Mesendoderm (in vitro differentiated cells): ENCODE measurements at regions not wholly inside any gene's neighbourhood (a gene's known extent, or its start where the extent isn't known, plus 50 kb on each side); places are given as distances from the start of the nearest gene placed in this dataset.

Experiments used
- DNase-seq: peaks from one replicate; pipeline ENCODE4 v3.0.0; 2013
- H2AK5ac ChIP-seq: 2 replicates; pipeline ENCODE4 v1.6.1; 2013; ENCODE audit warnings: low read length, inconsistent platforms
- H2BK120ac ChIP-seq: 2 replicates; pipeline ENCODE4 v1.6.1; 2013; ENCODE audit warnings: low read depth, mild to moderate bottlenecking, low read length, moderate library complexity, mixed read lengths
- H2BK15ac ChIP-seq: replicated peaks from 2 replicates; pipeline ENCODE4 v1.6.1; 2013; ENCODE audit warnings: low read depth, mild to moderate bottlenecking, moderate library complexity
- H2BK5ac ChIP-seq: 2 replicates; pipeline ENCODE4 v1.6.1; 2013; ENCODE audit warnings: low read length, inconsistent platforms
- H3K18ac ChIP-seq: 2 replicates; pipeline ENCODE4 v1.6.1; 2013; ENCODE audit warnings: mild to moderate bottlenecking, low read length, mixed read lengths
- H3K23ac ChIP-seq: one replicate; pipeline ENCODE4 v1.6.1; 2013; ENCODE audit warnings: low read length
- H3K27ac ChIP-seq: 2 replicates; pipeline ENCODE4 v1.5.1; 2013; ENCODE audit warnings: low read depth, mild to moderate bottlenecking, inconsistent platforms, low read length, moderate library complexity
- H3K27me3 ChIP-seq: 2 replicates; pipeline ENCODE4 v1.6.1; 2013; ENCODE audit warnings: low read length, control low read depth, mild to moderate bottlenecking, inconsistent platforms; ENCODE audit not compliant: insufficient read depth, poor library complexity
- H3K36me3 ChIP-seq: 2 replicates; pipeline ENCODE4 v1.6.1; 2013; ENCODE audit warnings: low read length, inconsistent platforms; ENCODE audit not compliant: control insufficient read depth, insufficient read depth
- H3K4ac ChIP-seq: one replicate; pipeline ENCODE4 v1.6.1; 2013; ENCODE audit warnings: low read depth, mild to moderate bottlenecking, low read length, moderate library complexity
- H3K4me1 ChIP-seq: 2 replicates; pipeline ENCODE4 v1.6.1; 2013; ENCODE audit warnings: low read depth, low read length, inconsistent platforms; ENCODE audit not compliant: control insufficient read depth
- H3K4me2 ChIP-seq: 2 replicates; pipeline ENCODE4 v1.6.1; 2013; ENCODE audit warnings: low read length
- H3K4me3 ChIP-seq: 2 replicates; pipeline ENCODE4 v1.5.1; 2013; ENCODE audit warnings: mild to moderate bottlenecking, low read length
- H3K56ac ChIP-seq: one replicate; pipeline ENCODE4 v1.6.1; 2013; ENCODE audit warnings: low read length
- H3K79me1 ChIP-seq: 2 replicates; pipeline ENCODE4 v1.6.1; 2013; ENCODE audit warnings: low read length, inconsistent platforms
- H3K79me2 ChIP-seq: 2 replicates; pipeline ENCODE4 v1.6.1; 2013; ENCODE audit warnings: mild to moderate bottlenecking, low read length; ENCODE audit not compliant: control insufficient read depth, insufficient read depth
- H3K9ac ChIP-seq: 2 replicates; pipeline ENCODE4 v1.6.1; 2013; ENCODE audit warnings: low read length, inconsistent platforms
- H4K5ac ChIP-seq: one replicate; pipeline ENCODE4 v1.6.1; 2013; ENCODE audit warnings: low read length
- H4K8ac ChIP-seq: one replicate; pipeline ENCODE4 v1.6.1; 2013; ENCODE audit warnings: low read depth, mild to moderate bottlenecking, control low read depth, low read length, moderate library complexity
- WGBS: extraction: QIAGEN DNeasy Blood & Tissue Kit; methylation state at CpG from one replicate; pipeline ENCODE4 v1.1.7; 2013; ENCODE audit warnings: low lambda C conversion rate, missing lambda C conversion rate; ENCODE audit not compliant: insufficient coverage; ENCODE audit errors: extremely low coverage; 5-methylcytosine and 5-hydroxymethylcytosine counted together

GRCh38 chr9:1415146-1415545 is 365.0 kb downstream of the DMRT2 start:
- H3K4me1 ChIP-seq: no peaks in the 10 kb centered on the region
- H2AK5ac ChIP-seq: no peak overlapping the region
- no peak overlapping the region for H2BK120ac ChIP-seq
- no peak overlapping the region for H3K23ac ChIP-seq
- no peak overlapping the region for H3K18ac ChIP-seq
- H3K4me2 ChIP-seq: no peak overlapping the region
- no peak overlapping the region for H3K4ac ChIP-seq
- H3K9ac ChIP-seq: no peak overlapping the region
- no peaks in the 10 kb centered on the region for H3K79me1 ChIP-seq
- H3K27ac ChIP-seq: no peak overlapping the region
- DNase-seq: no peak
- no peaks in the 10 kb centered on the region for H3K36me3 ChIP-seq
- WGBS: no CpG with 5 or more reads among the region's 2 CpGs
- no peaks in the 10 kb centered on the region for H3K27me3 ChIP-seq
- H4K5ac ChIP-seq: no peak overlapping the region
- no peak overlapping the region for H2BK5ac ChIP-seq
- no peak overlapping the region for H2BK15ac ChIP-seq
- H3K79me2 ChIP-seq: no peaks in the 10 kb centered on the region
- no peak overlapping the region for H3K4me3 ChIP-seq
- H4K8ac ChIP-seq: no peak overlapping the region
- no peak overlapping the region for H3K56ac ChIP-seq

GRCh38 chr9:1416261-1416660 is 366.1 kb downstream of the DMRT2 start:
- Histone ChIP-seq H3K79me2 (no peaks in the 10 kb centered on the region), H4K5ac (no peak overlapping the region), H2BK120ac (no peak overlapping the region), H3K4me3 (no peak overlapping the region), H3K56ac (no peak overlapping the region), H4K8ac (no peak overlapping the region), H3K4ac (no peak overlapping the region), H3K27ac (no peak overlapping the region), H2AK5ac (no peak overlapping the region), H3K36me3 (no peaks in the 10 kb centered on the region), H3K18ac (no peak overlapping the region), H3K9ac (no peak overlapping the region), H3K4me2 (no peak overlapping the region), H3K23ac (no peak overlapping the region), H2BK15ac (no peak overlapping the region), H2BK5ac (no peak overlapping the region), H3K79me1 (no peaks in the 10 kb centered on the region), H3K27me3 (no peaks in the 10 kb centered on the region), H3K4me1 (no peaks in the 10 kb centered on the region)
- no CpG with 5 or more reads among the region's 4 CpGs for WGBS
- no peak for DNase-seq

GRCh38 chr9:1421436-1421835 is 371.3 kb downstream of the DMRT2 start:
- Histone ChIP-seq H2BK5ac (no peak overlapping the region), H2BK120ac (no peak overlapping the region), H4K8ac (no peak overlapping the region), H3K4me1 (no peaks in the 10 kb centered on the region), H3K27ac (no peak overlapping the region), H3K36me3 (no peaks in the 10 kb centered on the region), H3K4ac (no peak overlapping the region), H2BK15ac (no peak overlapping the region), H3K4me3 (no peak overlapping the region), H3K9ac (no peak overlapping the region), H3K18ac (no peak overlapping the region), H3K79me1 (no peaks in the 10 kb centered on the region), H4K5ac (no peak overlapping the region), H3K27me3 (no peaks in the 10 kb centered on the region), H3K56ac (no peak overlapping the region), H3K23ac (no peak overlapping the region), H3K4me2 (no peak overlapping the region), H2AK5ac (no peak overlapping the region), H3K79me2 (no peaks in the 10 kb centered on the region)
- no CpG with 5 or more reads among the region's 4 CpGs for WGBS
- no peak for DNase-seq

GRCh38 chr9:1427875-1428274 is 377.7 kb downstream of the DMRT2 start:
- no peaks in the 10 kb centered on the region for H3K36me3 ChIP-seq
- no peak overlapping the region for H3K4me3 ChIP-seq
- no peak overlapping the region for H2BK5ac ChIP-seq
- DNase-seq: no peak
- no peak overlapping the region for H2AK5ac ChIP-seq
- no peaks in the 10 kb centered on the region for H3K79me2 ChIP-seq
- no peak overlapping the region for H3K4ac ChIP-seq
- no peak overlapping the region for H3K56ac ChIP-seq
- WGBS: no CpG with 5 or more reads among the region's 2 CpGs
- no peak overlapping the region for H4K8ac ChIP-seq
- H2BK15ac ChIP-seq: no peak overlapping the region
- no peak overlapping the region for H4K5ac ChIP-seq
- no peak overlapping the region for H2BK120ac ChIP-seq
- no peaks in the 10 kb centered on the region for H3K79me1 ChIP-seq
- no peak overlapping the region for H3K18ac ChIP-seq
- H3K23ac ChIP-seq: no peak overlapping the region
- H3K9ac ChIP-seq: no peak overlapping the region
- H3K27ac ChIP-seq: no peak overlapping the region
- no peaks in the 10 kb centered on the region for H3K27me3 ChIP-seq
- H3K4me2 ChIP-seq: no peak overlapping the region
- no peaks in the 10 kb centered on the region for H3K4me1 ChIP-seq

- H3K79me1 ChIP-seq: no peaks in the 10 kb centered on the region
- H4K8ac ChIP-seq: no peak overlapping the region
- H3K4ac ChIP-seq: no peak overlapping the region
- H3K36me3 ChIP-seq: no peaks in the 10 kb centered on the region
- no peak overlapping the region for H3K4me3 ChIP-seq
- no peak overlapping the region for H3K4me2 ChIP-seq
- H2BK120ac ChIP-seq: no peak overlapping the region
- no peak overlapping the region for H3K56ac ChIP-seq
- no peak overlapping the region for H2BK15ac ChIP-seq
- no peaks in the 10 kb centered on the region for H3K27me3 ChIP-seq
- no peak overlapping the region for H2BK5ac ChIP-seq
- H3K23ac ChIP-seq: no peak overlapping the region
- H3K18ac ChIP-seq: no peak overlapping the region
- no peaks in the 10 kb centered on the region for H3K4me1 ChIP-seq
- H3K79me2 ChIP-seq: no peaks in the 10 kb centered on the region
- no peak overlapping the region for H3K9ac ChIP-seq
- no peak overlapping the region for H3K27ac ChIP-seq
- no CpG with 5 or more reads among the region's 5 CpGs for WGBS
- no peak overlapping the region for H4K5ac ChIP-seq
- H2AK5ac ChIP-seq: no peak overlapping the region
- peak; percentile 80 for DNase-seq
These were observed 379.1 kb downstream of the DMRT2 start for GRCh38 chr9:1429297-1429696.

GRCh38 chr9:1431461-1431860 is 381.3 kb downstream of the DMRT2 start:
- Histone ChIP-seq H3K4me3 (no peak overlapping the region), H2BK120ac (no peak overlapping the region)
- no CpG with 5 or more reads among the region's 4 CpGs for WGBS

More at GRCh38 chr9:1431461-1431860, 381.3 kb downstream of the DMRT2 start:
- Histone ChIP-seq H3K4me2 (no peak overlapping the region), H4K5ac (no peak overlapping the region), H3K4ac (no peak overlapping the region), H3K79me2 (no peaks in the 10 kb centered on the region), H2BK5ac (no peak overlapping the region), H3K79me1 (no peaks in the 10 kb centered on the region), H3K9ac (no peak overlapping the region), H4K8ac (no peak overlapping the region), H3K4me1 (no peaks in the 10 kb centered on the region), H3K56ac (no peak overlapping the region), H3K36me3 (no peaks in the 10 kb centered on the region), H2BK15ac (no peak overlapping the region), H3K23ac (no peak overlapping the region), H3K27ac (no peak overlapping the region), H2AK5ac (no peak overlapping the region), H3K18ac (no peak overlapping the region), H3K27me3 (no peaks in the 10 kb centered on the region)
- DNase-seq: no peak
